Peyer's patch (tissue), 4 donors: ENCODE measurements at regions not wholly inside any gene's neighbourhood (a gene's known extent, or its start where the extent isn't known, plus 50 kb on each side); places are given as distances from the start of the nearest gene placed in this dataset.

ENCODE experiments used
- CTCF ChIP-seq, 6 experiments: fragments of 450-650 bp in 4 of 6; fragments of 200-600 bp in 2 of 6; sonication (generic) in 1 of 6; IDR thresholded peaks; one replicate each; pipeline ENCODE4 v1.5.1; 2017 to 2019; ENCODE audit warnings: antibody characterized with exemption in 6 of 6, mild to moderate bottlenecking in 3 of 6, moderate library complexity in 1 of 6
- POLR2A ChIP-seq, 2 donors: fragments of 450-650 bp; IDR thresholded peaks; one replicate each; pipeline ENCODE4 v1.5.1; 2017; ENCODE audit warnings: antibody characterized with exemption in 2 of 2, mild to moderate bottlenecking in 2 of 2, moderate library complexity in 2 of 2

DNA sequence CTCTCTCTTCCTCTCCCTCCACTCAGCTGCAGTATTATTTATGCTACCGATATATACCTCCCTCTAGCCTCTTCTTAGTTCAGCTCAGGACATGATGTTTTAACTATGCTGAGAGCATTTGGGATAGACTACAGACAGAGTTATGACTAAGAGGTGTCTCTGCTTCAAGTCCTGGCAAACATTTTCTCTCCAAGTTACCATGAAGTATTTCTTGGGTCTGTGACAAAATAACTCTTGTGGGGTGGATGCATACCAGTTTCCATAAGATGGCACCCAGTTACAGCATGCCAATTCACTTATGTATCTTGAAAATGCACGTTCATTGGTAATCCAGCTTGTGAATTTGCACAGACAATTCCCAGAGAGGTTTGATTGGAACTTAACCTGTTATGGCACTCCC, 737.6 kb downstream of the SLC4A3 start:
- no peak for TF ChIP-seq CTCF (IDR thresholded peaks at IDR 0.05)
- TF ChIP-seq POLR2A (IDR thresholded peaks at IDR 0.05), result no peak
